ENCODE measurements at regions not wholly inside any gene's neighbourhood (a gene's known extent, or its start where the extent isn't known, plus 50 kb on each side); places are given as distances from the start of the nearest gene placed in this dataset.

DNA sequence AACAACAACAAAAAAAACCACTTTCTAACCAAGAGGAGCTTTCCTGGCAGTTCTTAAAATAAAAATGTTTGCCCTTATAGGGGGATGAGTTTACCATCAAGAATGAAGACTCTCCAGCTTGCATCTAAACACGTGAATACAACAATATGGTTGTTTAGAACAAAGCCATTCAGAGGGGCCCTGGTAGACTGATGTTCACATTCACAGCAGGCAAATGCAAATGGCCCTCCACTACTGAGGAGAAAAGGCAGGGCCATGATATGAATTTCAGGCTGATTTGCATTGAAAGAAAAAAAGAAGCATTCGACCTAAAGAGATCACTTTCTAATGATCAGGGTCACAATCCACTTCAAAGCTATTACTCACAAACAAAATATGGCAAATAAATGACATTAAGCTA, 65.3 kb upstream of the OTOS start:
- TF ChIP-seq, protein P1, sequence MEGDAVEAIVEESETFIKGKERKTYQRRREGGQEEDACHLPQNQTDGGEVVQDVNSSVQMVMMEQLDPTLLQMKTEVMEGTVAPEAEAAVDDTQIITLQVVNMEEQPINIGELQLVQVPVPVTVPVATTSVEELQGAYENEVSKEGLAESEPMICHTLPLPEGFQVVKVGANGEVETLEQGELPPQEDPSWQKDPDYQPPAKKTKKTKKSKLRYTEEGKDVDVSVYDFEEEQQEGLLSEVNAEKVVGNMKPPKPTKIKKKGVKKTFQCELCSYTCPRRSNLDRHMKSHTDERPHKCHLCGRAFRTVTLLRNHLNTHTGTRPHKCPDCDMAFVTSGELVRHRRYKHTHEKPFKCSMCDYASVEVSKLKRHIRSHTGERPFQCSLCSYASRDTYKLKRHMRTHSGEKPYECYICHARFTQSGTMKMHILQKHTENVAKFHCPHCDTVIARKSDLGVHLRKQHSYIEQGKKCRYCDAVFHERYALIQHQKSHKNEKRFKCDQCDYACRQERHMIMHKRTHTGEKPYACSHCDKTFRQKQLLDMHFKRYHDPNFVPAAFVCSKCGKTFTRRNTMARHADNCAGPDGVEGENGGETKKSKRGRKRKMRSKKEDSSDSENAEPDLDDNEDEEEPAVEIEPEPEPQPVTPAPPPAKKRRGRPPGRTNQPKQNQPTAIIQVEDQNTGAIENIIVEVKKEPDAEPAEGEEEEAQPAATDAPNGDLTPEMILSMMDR (IDR thresholded peaks at IDR 0.05), result no peak
- TF ChIP-seq EZH2 (IDR thresholded peaks at IDR 0.05), result no peak
